ENCODE measurements at regions not wholly inside any gene's neighbourhood (a gene's known extent, or its start where the extent isn't known, plus 50 kb on each side); places are given as distances from the start of the nearest gene placed in this dataset.

DNA sequence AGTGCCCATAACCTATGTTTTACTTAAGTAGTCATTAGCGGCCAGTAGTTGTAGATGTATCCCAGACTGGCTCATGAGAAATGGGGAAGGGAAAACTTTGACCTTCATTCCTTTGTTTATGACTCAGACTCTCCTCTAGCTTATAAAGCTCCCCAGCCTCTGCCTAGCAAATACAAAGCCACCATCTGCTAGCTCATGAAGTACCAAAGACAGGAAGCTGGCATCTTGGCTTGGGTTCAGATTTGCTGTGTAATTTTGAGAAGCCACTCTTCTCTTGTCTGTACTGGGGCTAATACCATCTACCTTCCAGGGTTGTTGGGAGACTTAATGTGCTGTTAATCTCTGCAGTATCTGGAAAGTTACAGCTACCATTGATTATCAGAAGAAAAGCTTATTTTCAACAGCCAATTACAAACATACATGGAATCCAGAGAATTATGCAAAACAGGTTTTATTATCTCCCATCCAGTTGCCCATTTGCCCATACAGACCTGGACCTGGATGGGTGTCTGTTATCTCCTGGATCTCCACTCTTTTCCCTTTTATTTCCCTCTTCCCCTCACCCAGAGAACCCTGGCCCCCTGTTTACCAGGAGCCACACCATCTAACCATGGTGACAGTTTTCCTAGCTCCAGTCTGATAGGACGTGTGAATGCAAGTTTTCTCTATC, 153.8 kb downstream of the SEMA6D start:
- Histone ChIP-seq H3K4me3 (no peak overlapping the region), H3K27me3 (ENCODE audit: low read depth) (no peaks in the 10 kb centered on the region), H3K36me3 (no peaks in the 10 kb centered on the region), H3K4me1 (peaks cover 26% of the 10 kb centered on the region), H3K9me3 (replicated peaks) (peaks cover 16% of the 10 kb centered on the region), H3K27ac (replicated peaks) (no peak overlapping the region)
- no peak for DNase-seq
- intact Hi-C loops (cut with micrococcal nuclease): no loop called here
- TF ChIP-seq, protein P1, sequence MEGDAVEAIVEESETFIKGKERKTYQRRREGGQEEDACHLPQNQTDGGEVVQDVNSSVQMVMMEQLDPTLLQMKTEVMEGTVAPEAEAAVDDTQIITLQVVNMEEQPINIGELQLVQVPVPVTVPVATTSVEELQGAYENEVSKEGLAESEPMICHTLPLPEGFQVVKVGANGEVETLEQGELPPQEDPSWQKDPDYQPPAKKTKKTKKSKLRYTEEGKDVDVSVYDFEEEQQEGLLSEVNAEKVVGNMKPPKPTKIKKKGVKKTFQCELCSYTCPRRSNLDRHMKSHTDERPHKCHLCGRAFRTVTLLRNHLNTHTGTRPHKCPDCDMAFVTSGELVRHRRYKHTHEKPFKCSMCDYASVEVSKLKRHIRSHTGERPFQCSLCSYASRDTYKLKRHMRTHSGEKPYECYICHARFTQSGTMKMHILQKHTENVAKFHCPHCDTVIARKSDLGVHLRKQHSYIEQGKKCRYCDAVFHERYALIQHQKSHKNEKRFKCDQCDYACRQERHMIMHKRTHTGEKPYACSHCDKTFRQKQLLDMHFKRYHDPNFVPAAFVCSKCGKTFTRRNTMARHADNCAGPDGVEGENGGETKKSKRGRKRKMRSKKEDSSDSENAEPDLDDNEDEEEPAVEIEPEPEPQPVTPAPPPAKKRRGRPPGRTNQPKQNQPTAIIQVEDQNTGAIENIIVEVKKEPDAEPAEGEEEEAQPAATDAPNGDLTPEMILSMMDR (IDR thresholded peaks at IDR 0.05; ENCODE audit: borderline replicate concordance): no peak

DNA sequence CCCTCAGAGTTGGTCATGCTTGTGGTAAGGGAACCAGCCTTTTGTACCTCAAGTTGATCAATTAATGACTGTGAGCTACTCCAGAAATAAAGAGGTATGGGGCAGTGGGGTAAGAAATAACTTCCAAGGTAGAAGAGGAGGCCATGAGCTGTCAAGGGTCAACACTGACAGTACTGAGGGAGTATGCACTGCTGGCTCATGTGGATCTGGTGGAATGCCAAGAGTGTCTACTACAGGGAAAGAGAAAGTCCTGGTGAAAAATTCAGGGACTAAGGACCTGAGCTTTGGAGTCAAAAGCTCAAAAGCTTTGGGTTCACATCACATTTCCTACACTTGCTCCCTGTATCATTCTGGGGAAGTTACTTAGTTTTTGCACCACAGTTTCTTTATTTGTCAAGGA, 154.9 kb downstream of the SEMA6D start:
- Histone ChIP-seq H3K4me3 (no peak overlapping the region), H3K36me3 (no peaks in the 10 kb centered on the region), H3K27ac (replicated peaks) (peak overlapping the region; percentile 30), H3K4me1 (peaks cover 26% of the 10 kb centered on the region), H3K27me3 (ENCODE audit: low read depth) (no peaks in the 10 kb centered on the region), H3K9me3 (replicated peaks) (peaks cover 16% of the 10 kb centered on the region)
- TF ChIP-seq, protein P1 (IDR thresholded peaks at IDR 0.05; ENCODE audit: borderline replicate concordance): no peak
- intact Hi-C loops (cut with micrococcal nuclease): no loop called here
- DNase-seq: no peak

DNA sequence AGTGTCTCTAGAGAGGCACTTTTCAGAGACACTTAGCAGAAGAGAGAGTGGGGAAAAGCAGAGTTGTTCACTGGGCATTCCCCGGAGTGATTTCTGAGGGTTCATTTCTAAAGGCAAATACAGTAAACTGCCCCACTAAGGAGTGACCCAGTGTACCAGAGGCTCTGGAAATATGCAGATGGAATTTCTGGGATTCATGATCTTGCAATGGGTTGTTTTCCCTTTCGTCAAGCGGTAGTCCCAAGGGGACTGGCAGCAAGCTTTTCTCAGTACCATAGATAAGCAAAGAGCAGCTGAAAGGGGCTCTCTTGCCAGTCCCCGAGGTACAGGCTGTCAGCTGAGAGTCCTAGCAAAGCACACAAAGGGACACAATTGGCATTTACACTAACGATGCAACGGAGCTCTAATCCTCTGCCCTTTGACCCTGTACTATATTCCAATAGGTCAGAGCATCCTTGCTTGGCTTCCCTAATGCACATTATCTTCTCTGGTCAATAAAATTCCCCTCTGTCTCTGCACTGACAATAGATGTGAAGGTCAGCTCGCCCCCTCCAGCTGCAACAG, 155.6 kb downstream of the SEMA6D start:
- Histone ChIP-seq H3K4me1 (peaks cover 26% of the 10 kb centered on the region), H3K27ac (replicated peaks) (peak overlapping the region; percentile 30), H3K27me3 (ENCODE audit: low read depth) (no peaks in the 10 kb centered on the region), H3K4me3 (no peak overlapping the region), H3K9me3 (replicated peaks) (peaks cover 11% of the 10 kb centered on the region), H3K36me3 (no peaks in the 10 kb centered on the region)
- intact Hi-C loops (cut with micrococcal nuclease): no loop called here
- TF ChIP-seq, protein P1 (IDR thresholded peaks at IDR 0.05; ENCODE audit: borderline replicate concordance): no peak
- DNase-seq: no peak

DNA sequence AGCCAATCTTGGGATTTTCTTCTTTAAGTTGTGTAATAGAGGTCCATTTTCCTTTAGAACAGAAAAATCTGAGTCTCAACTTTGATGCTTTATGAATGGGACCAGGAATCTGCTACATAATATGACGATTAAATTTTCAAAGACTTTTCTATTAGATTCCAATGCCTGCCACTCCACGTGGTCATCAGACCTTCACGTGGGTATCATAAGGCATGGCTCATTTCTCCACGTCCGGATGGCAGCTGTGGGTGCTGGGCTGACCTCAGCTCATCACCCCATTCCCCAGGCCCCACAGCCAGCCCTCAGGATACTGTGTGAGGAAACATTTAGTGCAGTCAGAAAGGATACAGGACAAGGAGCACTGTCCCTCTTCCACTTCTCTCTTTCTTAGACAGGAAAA, 159.7 kb downstream of the SEMA6D start:
- no peaks in the 10 kb centered on the region for H3K36me3 ChIP-seq
- H3K27me3 ChIP-seq (ENCODE audit: low read depth): no peaks in the 10 kb centered on the region
- no peak for DNase-seq
- peaks cover 18% of the 10 kb centered on the region for H3K4me1 ChIP-seq
- H3K9me3 ChIP-seq (replicated peaks): no peaks in the 10 kb centered on the region
- intact Hi-C loops (cut with micrococcal nuclease): no loop called here
- TF ChIP-seq, protein P1 (IDR thresholded peaks at IDR 0.05; ENCODE audit: borderline replicate concordance): no peak
- no peak overlapping the region for H3K27ac ChIP-seq (replicated peaks)
- no peak overlapping the region for H3K4me3 ChIP-seq

DNA sequence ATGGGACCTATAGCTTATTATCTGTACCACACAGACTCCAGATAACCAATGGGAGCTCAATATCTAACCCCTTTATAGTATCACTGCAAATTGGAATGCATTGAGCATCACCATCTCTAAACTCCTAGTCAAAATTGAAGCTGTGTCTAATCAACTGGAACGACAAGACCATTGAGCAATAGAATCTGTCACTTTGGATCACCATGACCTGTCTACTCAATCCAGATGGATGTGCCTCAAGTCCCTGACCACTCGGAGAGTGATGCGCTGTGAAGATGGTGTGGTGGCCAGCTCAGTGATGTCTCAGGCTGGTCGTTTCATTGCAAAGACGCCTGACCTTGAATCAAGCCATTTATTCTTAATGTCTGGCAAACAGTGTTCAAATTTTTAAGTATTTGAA, 160.5 kb downstream of the SEMA6D start:
- Histone ChIP-seq H3K9me3 (replicated peaks) (no peaks in the 10 kb centered on the region), H3K4me1 (peaks cover 9% of the 10 kb centered on the region), H3K27ac (replicated peaks) (no peak overlapping the region), H3K4me3 (no peak overlapping the region), H3K27me3 (ENCODE audit: low read depth) (no peaks in the 10 kb centered on the region), H3K36me3 (no peaks in the 10 kb centered on the region)
- DNase-seq: no peak
- intact Hi-C loops (cut with micrococcal nuclease): no loop called here
- TF ChIP-seq, protein P1 (IDR thresholded peaks at IDR 0.05; ENCODE audit: borderline replicate concordance): no peak

Measured in left ventricle myocardium inferior (tissue), 1 donor.